ENCODE measurements at regions not wholly inside any gene's neighbourhood (a gene's known extent, or its start where the extent isn't known, plus 50 kb on each side); places are given as distances from the start of the nearest gene placed in this dataset.

GRCh38 chr6:85887461-85887860 is 244.8 kb upstream of the SYNCRIP start:
- no peaks in the 10 kb centered on the region for H3K36me3 ChIP-seq (ENCODE audit: insufficient read depth, low read length)
- CTCF ChIA-PET, result no interaction called here
- no peaks in the 10 kb centered on the region for H3K27me3 ChIP-seq (ENCODE audit: insufficient read depth, low read length, poor library complexity, severe bottlenecking)
- Mint-ChIP-seq H3K27me3 (peaks cover 2 to 6% of the 10 kb centered on the region in 2 donors), H3K4me3 (no peak overlapping the region), H3K27ac (no peak overlapping the region), H3K36me3 (no peaks in the 10 kb centered on the region), H3K9me3 (peaks cover 0 to 8% (median 3%) of the 10 kb centered on the region in 5 donors), H3K4me1 (no peaks in the 10 kb centered on the region)
- POLR2A ChIA-PET, result no interaction called here
- no peak for DNase-seq
- no peak overlapping the region for H3K27ac ChIP-seq (ENCODE audit: low read depth, low read length)
- H3K9me3 ChIP-seq (ENCODE audit: low read length), result no peaks in the 10 kb centered on the region
- H3K4me3 ChIP-seq (ENCODE audit: low read length), result no peak overlapping the region
- H3K4me1 ChIP-seq (ENCODE audit: insufficient read depth, low read length), result no peaks in the 10 kb centered on the region

GRCh38 chr6:85868685-85869084 is 226.0 kb upstream of the SYNCRIP start:
- ChIA-PET CTCF (no interaction called here), POLR2A (no interaction called here)
- Mint-ChIP-seq H3K9me3 (peaks cover 0 to 4% (median 1%) of the 10 kb centered on the region in 5 donors), H3K4me3 (no peak overlapping the region), H3K4me1 (no peaks in the 10 kb centered on the region), H3K27me3 (peaks cover 0 to 5% of the 10 kb centered on the region in 2 donors), H3K27ac (no peak overlapping the region), H3K36me3 (no peaks in the 10 kb centered on the region)
- H3K4me3 ChIP-seq (ENCODE audit: low read length), result no peak overlapping the region
- no peaks in the 10 kb centered on the region for H3K36me3 ChIP-seq (ENCODE audit: insufficient read depth, low read length)
- H3K9me3 ChIP-seq (ENCODE audit: low read length), result no peaks in the 10 kb centered on the region
- no peak overlapping the region for H3K27ac ChIP-seq (ENCODE audit: low read depth, low read length)
- no peak for DNase-seq
- peaks cover 5% of the 10 kb centered on the region for H3K4me1 ChIP-seq (ENCODE audit: insufficient read depth, low read length)
- H3K27me3 ChIP-seq (ENCODE audit: insufficient read depth, low read length, poor library complexity, severe bottlenecking), result no peaks in the 10 kb centered on the region

GRCh38 chr6:85867595-85867994 is 224.9 kb upstream of the SYNCRIP start:
- no peak overlapping the region for H3K4me3 ChIP-seq (ENCODE audit: low read length)
- Mint-ChIP-seq H3K36me3 (no peaks in the 10 kb centered on the region), H3K4me1 (no peaks in the 10 kb centered on the region), H3K27me3 (peaks cover 5 to 6% of the 10 kb centered on the region in 2 donors), H3K27ac (no peak overlapping the region), H3K4me3 (no peak overlapping the region), H3K9me3 (no peaks in the 10 kb centered on the region)
- H3K36me3 ChIP-seq (ENCODE audit: insufficient read depth, low read length), result no peaks in the 10 kb centered on the region
- POLR2A ChIA-PET, result no interaction called here
- no peak for DNase-seq
- no peaks in the 10 kb centered on the region for H3K27me3 ChIP-seq (ENCODE audit: insufficient read depth, low read length, poor library complexity, severe bottlenecking)
- peaks cover 5% of the 10 kb centered on the region for H3K4me1 ChIP-seq (ENCODE audit: insufficient read depth, low read length)
- H3K9me3 ChIP-seq (ENCODE audit: low read length), result no peaks in the 10 kb centered on the region
- no peak overlapping the region for H3K27ac ChIP-seq (ENCODE audit: low read depth, low read length)
- CTCF ChIA-PET, result no interaction called here

GRCh38 chr6:85866758-85867401 is 224.2 kb upstream of the SYNCRIP start:
- peaks cover 5% of the 10 kb centered on the region for H3K4me1 ChIP-seq (ENCODE audit: insufficient read depth, low read length)
- no peak overlapping the region for H3K27ac ChIP-seq (ENCODE audit: low read depth, low read length)
- ChIA-PET CTCF (no interaction called here), POLR2A (no interaction called here)
- Mint-ChIP-seq H3K27me3 (peaks cover 4 to 5% of the 10 kb centered on the region in 2 donors), H3K9me3 (peaks cover 0 to 2% (median 0%) of the 10 kb centered on the region in 5 donors), H3K4me1 (no peaks in the 10 kb centered on the region), H3K4me3 (peak overlapping the region in 1 of 7 donors; percentile 82), H3K36me3 (no peaks in the 10 kb centered on the region), H3K27ac (peak overlapping the region in 1 of 8 donors; percentile 58)
- no peaks in the 10 kb centered on the region for H3K9me3 ChIP-seq (ENCODE audit: low read length)
- H3K36me3 ChIP-seq (ENCODE audit: insufficient read depth, low read length), result no peaks in the 10 kb centered on the region
- no peak for DNase-seq
- no peaks in the 10 kb centered on the region for H3K27me3 ChIP-seq (ENCODE audit: insufficient read depth, low read length, poor library complexity, severe bottlenecking)
- no peak overlapping the region for H3K4me3 ChIP-seq (ENCODE audit: low read length)

- ChIA-PET POLR2A (no interaction called here), CTCF (no interaction called here)
- no peak overlapping the region for H3K4me3 ChIP-seq (ENCODE audit: low read length)
- H3K4me1 ChIP-seq (ENCODE audit: insufficient read depth, low read length), result peaks cover 5% of the 10 kb centered on the region
- Mint-ChIP-seq H3K4me3 (no peak overlapping the region), H3K27me3 (peaks cover 4 to 5% of the 10 kb centered on the region in 2 donors), H3K9me3 (peaks cover 0 to 2% (median 0%) of the 10 kb centered on the region in 5 donors), H3K27ac (no peak overlapping the region), H3K36me3 (no peaks in the 10 kb centered on the region), H3K4me1 (no peaks in the 10 kb centered on the region)
- no peak overlapping the region for H3K27ac ChIP-seq (ENCODE audit: low read depth, low read length)
- no peaks in the 10 kb centered on the region for H3K9me3 ChIP-seq (ENCODE audit: low read length)
- no peak for DNase-seq
- no peaks in the 10 kb centered on the region for H3K36me3 ChIP-seq (ENCODE audit: insufficient read depth, low read length)
- no peaks in the 10 kb centered on the region for H3K27me3 ChIP-seq (ENCODE audit: insufficient read depth, low read length, poor library complexity, severe bottlenecking)
These were observed 223.7 kb upstream of the SYNCRIP start for GRCh38 chr6:85866370-85866730.

GRCh38 chr6:85865420-85866369 is 223.0 kb upstream of the SYNCRIP start:
- no peak overlapping the region for H3K27ac Mint-ChIP-seq
- H3K4me1 Mint-ChIP-seq, result no peaks in the 10 kb centered on the region
- H3K27ac ChIP-seq (ENCODE audit: low read depth, low read length), result peak overlapping the region; percentile 21
- no peak for DNase-seq
- ChIA-PET CTCF (interaction anchor here (1.4 kb wide), 1 partner anchor 12 kb away, joined by 3 read pairs; no protein-coding TSS in a partner anchor), POLR2A (no interaction called here)
- H3K36me3 Mint-ChIP-seq, result no peaks in the 10 kb centered on the region
- H3K4me3 ChIP-seq (ENCODE audit: low read length), result peak overlapping the region; percentile 44
- peaks cover 5 to 8% of the 10 kb centered on the region in 2 donors for H3K27me3 Mint-ChIP-seq
- no peaks in the 10 kb centered on the region for H3K36me3 ChIP-seq (ENCODE audit: insufficient read depth, low read length)
- H3K9me3 ChIP-seq (ENCODE audit: low read length), result no peaks in the 10 kb centered on the region
- peaks cover 5% of the 10 kb centered on the region for H3K4me1 ChIP-seq (ENCODE audit: insufficient read depth, low read length)
- no peak overlapping the region for H3K4me3 Mint-ChIP-seq
- peaks cover 0 to 2% (median 0%) of the 10 kb centered on the region in 5 donors for H3K9me3 Mint-ChIP-seq
- H3K27me3 ChIP-seq (ENCODE audit: insufficient read depth, low read length, poor library complexity, severe bottlenecking), result no peaks in the 10 kb centered on the region

- H3K9me3 Mint-ChIP-seq, result peaks cover 0 to 4% (median 0%) of the 10 kb centered on the region in 5 donors
- CTCF ChIA-PET, result interaction anchor here (1.4 kb wide), 1 partner anchor 11 kb away, joined by 3 read pairs; no protein-coding TSS in a partner anchor
These were observed 222.0 kb upstream of the SYNCRIP start for GRCh38 chr6:85864453-85865401.

More at GRCh38 chr6:85864453-85865401, 222.0 kb upstream of the SYNCRIP start:
- H3K4me3 Mint-ChIP-seq, result no peak overlapping the region
- peaks cover 5 to 8% of the 10 kb centered on the region in 2 donors for H3K27me3 Mint-ChIP-seq
- H3K36me3 ChIP-seq (ENCODE audit: insufficient read depth, low read length), result no peaks in the 10 kb centered on the region
- no peaks in the 10 kb centered on the region for H3K4me1 Mint-ChIP-seq
- no peak overlapping the region for H3K27ac ChIP-seq (ENCODE audit: low read depth, low read length)
- H3K4me1 ChIP-seq (ENCODE audit: insufficient read depth, low read length), result peaks cover 5% of the 10 kb centered on the region
- no peaks in the 10 kb centered on the region for H3K27me3 ChIP-seq (ENCODE audit: insufficient read depth, low read length, poor library complexity, severe bottlenecking)
- no peaks in the 10 kb centered on the region for H3K36me3 Mint-ChIP-seq
- DNase-seq, result no peak
- POLR2A ChIA-PET, result no interaction called here
- no peaks in the 10 kb centered on the region for H3K9me3 ChIP-seq (ENCODE audit: low read length)
- H3K27ac Mint-ChIP-seq, result no peak overlapping the region
- no peak overlapping the region for H3K4me3 ChIP-seq (ENCODE audit: low read length)
